HG03558 (cell line): ENCODE measurements at regions not wholly inside any gene's neighbourhood (a gene's known extent, or its start where the extent isn't known, plus 50 kb on each side); places are given as distances from the start of the nearest gene placed in this dataset.
"Not testable (repeated sequence)": the region's sequence is repeated elsewhere in the genome, so short reads cannot be mapped to it uniquely, and the experiment has no call there.

Source experiments
- ATAC-seq: cut with Tn5 transposase; IDR thresholded peaks from one replicate; pipeline ENCODE4 v1.9.1; 2021; ENCODE audit warnings: moderate number of reproducible peaks; ENCODE audit not compliant: unreplicated experiment; ENCODE audit errors: extremely low read depth

- ATAC-seq = no peak
These were observed 124.4 kb upstream of the KRR1 start for GRCh38 chr12:75635606-75636444.

DNA sequence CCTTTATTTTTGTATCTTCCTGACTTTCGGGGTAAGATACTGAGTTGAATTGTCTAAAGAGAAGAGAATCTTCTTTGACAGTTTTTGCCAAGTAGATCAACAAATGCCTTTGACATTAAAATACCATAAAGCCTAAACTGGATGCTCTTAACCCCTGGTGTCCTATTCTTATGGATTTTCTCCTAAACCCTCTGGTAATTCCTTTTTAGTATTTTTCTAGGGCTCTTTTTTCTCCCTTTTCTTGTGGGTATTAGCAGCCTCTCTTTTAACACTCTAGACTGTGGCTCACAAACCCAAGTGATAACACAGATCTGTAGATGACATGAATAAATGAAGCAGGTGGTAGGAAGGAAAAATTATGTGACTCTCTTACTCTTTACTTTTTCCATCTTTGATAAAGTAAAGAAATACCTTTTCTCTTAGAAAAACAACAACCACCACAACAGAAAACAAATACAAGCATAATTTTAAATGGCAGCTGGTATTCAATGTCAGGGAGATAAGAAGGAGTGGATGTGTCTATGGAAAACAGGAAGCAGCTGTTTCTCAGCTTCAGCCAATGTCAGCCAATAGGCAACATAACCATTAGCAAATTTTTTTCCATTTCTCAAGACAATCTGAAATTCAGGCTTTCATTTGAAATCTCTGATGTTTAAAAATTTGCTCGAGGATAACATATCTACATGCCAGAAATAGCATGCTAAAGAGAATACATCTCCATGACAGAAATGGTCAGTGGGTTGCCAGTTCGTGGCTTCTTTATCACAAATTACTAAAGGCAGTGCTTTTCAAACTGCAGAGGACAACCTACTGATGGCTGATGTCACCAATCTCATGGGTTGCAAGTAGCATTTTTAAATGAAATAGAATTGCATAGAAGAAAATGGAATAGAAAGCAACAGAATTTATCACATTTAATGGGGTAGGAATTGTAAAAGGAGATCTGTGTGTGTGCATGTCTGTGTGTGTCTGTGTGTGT is 123.1 kb upstream of the KRR1 start:
- ATAC-seq = no peak

- no peak for ATAC-seq
These were observed 122.4 kb upstream of the KRR1 start for GRCh38 chr12:75633789-75634188.

DNA sequence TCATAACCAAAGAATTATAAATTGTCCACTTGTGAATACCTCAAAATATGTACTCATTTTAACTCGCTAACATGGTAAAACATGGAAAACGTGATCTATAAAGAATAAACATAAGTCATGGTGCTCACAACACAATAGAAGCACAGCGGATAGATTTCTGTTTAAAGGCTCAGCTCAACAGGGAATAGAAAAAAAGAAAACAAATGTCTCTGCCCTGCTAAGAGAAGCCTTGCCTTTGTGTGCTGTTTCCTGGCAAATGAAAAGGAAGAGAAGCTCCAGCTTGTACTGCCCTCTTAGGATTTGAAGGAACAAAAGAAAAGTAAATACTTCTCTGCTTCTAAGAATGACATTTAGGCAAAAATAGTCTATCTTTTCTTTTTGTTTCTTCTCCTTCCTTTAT is 121.0 kb upstream of the KRR1 start:
- ATAC-seq = no peak

DNA sequence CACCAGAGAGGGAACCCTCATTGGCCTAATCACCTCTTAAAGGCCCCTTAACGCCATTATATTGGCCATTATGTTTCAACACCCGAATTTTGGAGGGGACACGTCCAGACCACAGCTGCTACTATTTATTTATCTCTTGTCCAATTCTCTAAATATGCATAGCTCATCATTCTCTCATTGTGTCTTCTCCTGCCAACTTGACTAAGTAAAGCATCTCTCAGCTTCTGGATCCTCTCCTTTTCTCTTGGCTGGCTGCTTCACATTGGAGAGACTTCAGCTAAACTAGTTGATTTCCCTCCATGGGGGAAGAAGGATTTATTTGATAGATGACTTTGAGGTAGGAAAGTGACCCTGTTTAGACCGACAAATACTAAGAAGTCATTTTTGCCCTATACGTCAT is 120.4 kb upstream of the KRR1 start:
- ATAC-seq = no peak

DNA sequence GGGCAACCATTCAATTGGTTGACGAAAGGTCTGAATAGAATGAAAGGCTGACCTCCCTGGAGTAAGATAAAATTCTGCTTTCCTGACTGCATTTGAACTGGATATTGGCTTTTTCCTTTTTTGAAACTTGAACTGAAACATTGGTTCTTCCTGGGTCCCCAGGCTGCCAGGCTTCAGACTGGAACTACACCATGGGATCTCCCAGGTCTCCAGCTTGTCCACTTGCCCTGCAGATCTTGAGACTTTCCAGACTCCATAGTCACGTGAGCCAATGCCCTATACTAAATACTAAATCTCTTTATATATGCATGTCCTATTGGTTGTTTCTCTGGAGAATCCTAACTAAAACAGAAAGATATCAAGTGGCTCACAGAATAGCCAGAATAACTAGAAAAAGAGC is 118.7 kb upstream of the KRR1 start:
- no peak for ATAC-seq

DNA sequence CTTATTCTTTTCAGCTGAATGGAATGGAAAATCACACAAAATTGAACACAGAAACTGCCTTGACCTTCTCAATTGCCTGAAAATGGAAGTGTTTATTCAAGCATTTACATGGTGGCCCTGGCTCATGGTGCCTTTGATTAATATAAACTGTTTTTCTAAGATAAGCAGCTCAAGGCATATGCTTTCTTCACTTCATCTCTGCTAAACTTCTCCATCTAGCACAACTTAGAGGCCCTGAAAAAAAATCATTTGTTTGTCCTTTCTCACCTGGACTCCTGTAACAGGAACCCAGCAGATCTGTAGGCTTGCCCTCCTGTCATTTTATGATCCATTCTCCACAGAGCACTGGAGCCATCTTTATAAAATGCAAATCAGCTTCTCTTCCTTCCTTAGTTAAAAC is 117.5 kb upstream of the KRR1 start:
- ATAC-seq = no peak

DNA sequence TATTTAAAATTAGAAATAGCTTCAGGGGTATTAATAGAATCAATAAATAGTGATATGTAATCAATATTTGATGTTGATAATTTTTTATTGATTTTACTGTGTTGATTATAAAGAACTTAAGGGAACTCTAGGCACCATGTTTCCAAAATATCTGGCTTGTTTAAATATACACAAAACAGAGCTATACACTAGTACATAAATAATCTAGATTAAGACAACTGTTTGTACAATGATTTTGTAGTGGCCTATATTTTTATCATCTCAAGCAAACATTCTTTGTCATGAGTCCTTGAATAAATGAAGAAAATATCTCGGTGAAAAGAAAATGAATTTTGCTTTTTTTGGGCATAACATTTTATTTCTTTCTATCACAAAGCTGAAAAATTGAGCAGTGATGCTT is 117.1 kb upstream of the KRR1 start:
- no peak for ATAC-seq

- no peak for ATAC-seq
These were observed 112.3 kb upstream of the KRR1 start for GRCh38 chr12:75623631-75624154.

DNA sequence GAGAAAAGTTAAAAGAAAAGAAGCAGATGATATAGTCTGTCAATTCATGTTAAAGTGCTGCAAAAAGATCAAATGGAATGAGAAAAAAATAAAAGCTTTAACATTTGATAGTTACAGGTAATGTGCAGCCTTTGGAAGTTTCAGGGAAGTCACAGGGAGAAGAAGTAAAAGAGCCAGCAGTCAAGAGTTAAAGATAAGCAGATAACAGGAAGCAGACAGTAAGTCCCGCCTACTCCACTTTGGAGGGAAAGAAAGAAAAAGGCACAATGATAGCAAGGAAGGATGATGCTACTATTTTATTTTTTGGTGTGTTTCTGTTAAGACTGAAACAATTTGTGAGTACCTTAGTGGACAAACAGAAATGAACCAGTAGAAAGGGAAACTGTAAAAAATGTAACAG is 111.1 kb upstream of the KRR1 start:
- no peak for ATAC-seq

GRCh38 chr12:75614396-75614795 is 103.0 kb upstream of the KRR1 start:
- ATAC-seq = not testable (repeated sequence)

DNA sequence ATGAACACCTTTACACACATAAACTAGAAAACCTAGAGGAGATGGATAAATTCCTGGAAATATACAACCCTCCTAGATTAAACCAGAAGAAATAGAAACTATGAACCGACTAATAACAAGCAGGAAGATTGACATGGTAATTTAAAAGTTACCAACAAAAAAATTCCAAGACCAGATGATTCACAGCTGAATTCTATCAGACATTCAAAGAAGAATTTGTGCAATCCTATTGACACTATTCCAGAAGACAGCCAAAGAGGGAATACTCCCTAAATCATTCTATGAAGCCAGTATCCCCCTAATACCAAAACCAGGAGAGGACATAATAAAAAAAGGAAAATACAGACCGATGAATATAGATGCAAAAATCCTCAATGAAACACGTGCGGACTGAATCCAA is 102.6 kb upstream of the KRR1 start:
- ATAC-seq = no peak

DNA sequence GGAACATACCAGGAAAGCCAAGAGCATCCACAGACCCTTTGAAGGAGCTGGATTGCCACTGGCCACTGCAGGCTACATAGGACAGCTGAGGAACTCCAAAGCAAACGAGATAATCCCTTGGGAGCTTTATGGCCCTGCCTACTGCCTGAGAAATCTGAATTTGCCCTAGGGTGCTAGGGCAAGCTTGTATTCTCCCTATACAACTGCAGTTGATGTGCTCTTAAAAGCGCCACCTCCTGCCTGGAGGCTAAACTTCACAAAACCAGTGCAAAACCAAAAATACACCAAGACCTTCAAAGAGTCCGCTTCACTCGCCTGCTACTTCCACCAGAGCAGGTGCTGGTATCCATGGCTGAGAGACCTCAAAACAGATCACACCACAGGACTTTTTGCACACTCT is 99.6 kb upstream of the KRR1 start:
- no peak for ATAC-seq

DNA sequence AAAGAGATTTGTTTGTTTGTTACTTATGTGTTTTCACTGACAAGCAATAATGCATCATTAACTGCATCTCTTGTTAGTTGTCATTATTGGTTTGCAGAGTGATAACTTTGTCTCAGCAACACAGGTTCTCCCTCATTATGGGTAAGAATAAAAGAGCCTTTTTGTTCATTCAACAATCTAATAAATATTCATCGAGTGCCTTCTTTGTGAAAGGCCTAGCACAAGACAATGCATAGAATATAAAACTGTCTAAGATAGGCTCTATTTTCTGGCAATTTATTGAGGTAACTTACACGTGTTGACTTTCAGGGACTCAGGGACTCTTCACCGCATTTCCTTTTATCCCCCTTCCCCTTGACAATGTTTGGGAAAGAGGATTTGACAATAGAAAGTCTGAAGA is 95.5 kb upstream of the KRR1 start:
- no peak for ATAC-seq

- ATAC-seq = no peak
These were observed 94.7 kb upstream of the KRR1 start for GRCh38 chr12:75606151-75606550.

DNA sequence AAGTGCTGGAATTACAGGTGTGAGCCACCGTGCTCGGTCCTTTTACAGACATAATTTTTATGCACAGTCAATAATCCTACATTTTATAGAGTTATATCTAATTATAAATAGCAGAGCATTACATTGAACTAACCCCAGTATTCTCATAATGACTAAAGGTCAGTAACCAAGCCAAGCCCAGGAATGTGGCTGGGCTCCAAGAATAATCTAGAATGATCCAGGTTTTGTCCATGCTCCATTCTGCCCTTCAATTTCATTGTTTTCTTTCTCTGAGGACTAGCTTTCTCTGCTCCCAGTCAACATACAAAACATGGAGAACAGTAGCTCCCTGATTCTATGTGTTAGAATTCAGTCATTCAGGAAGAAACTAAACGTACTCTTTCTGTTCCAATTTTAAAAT is 92.1 kb upstream of the KRR1 start:
- ATAC-seq = no peak

DNA sequence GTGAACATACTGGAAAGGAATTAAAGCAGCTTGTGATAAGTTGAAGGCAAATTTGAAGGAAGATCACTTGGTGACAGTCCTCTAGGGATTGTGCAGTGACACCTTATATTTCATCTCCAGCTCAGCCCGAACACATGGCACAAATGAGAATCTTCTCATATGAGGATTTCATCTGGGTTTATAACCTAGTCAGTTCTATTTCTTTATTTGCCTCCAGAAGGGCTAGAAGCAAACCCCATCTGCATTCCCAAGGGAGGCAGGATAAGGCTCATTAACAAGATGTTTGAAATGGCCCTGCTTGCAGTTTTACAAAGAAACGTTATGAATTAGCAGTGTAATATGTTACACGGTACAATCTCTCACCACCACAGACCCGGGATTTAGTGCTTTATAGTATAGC is 90.7 kb upstream of the KRR1 start:
- no peak for ATAC-seq

GRCh38 chr12:75600146-75600545 is 88.7 kb upstream of the KRR1 start:
- ATAC-seq = no peak

GRCh38 chr12:75599061-75599460 is 87.7 kb upstream of the KRR1 start:
- no peak for ATAC-seq

DNA sequence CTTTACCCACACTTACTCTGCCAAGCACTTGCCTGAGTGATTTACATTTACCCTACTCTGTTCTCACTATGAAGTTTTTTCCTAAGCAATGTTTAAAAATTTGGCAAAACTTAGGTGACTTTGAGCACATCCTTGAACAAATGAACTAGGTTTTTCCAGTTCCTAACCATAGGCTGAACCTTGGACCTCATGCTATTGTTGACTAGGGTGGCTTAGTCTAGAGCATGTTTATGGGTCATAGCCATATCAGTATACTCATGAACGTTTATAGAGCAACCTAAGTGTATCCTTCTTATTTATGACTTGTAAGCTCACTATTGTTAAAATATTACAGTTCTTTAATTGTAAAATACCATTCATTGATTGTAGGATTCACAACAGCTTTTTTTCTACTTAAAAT is 85.0 kb upstream of the KRR1 start:
- ATAC-seq = no peak
